Liver (tissue), 3 donors: ENCODE measurements at regions not wholly inside any gene's neighbourhood (a gene's known extent, or its start where the extent isn't known, plus 50 kb on each side); places are given as distances from the start of the nearest gene placed in this dataset.

Source experiments
- JUND ChIP-seq, 2 donors: IDR thresholded peaks; 2 replicates each; pipeline ENCODE4 v1.6.1; 2016; ENCODE audit warnings: antibody characterized with exemption in 2 of 2
- YY1 ChIP-seq: IDR thresholded peaks from 2 replicates; pipeline ENCODE4 v1.6.1; 2016; ENCODE audit warnings: antibody characterized with exemption, mild to moderate bottlenecking
- TF ChIP-seq, protein P1 (sequence below): fragments of 150-350 bp; IDR thresholded peaks from 2 replicates; pipeline ENCODE4 v1.5.1; 2017; ENCODE audit warnings: improper control_type of control experiment, low read depth, low read length; ENCODE audit not compliant: missing input control
- TF ChIP-seq, protein P2 (sequence below): IDR thresholded peaks from 2 replicates; pipeline ENCODE4 v1.6.1; 2016; ENCODE audit warnings: antibody characterized with exemption
- donor health status: healthy.
- donor health status: healthy.

DNA sequence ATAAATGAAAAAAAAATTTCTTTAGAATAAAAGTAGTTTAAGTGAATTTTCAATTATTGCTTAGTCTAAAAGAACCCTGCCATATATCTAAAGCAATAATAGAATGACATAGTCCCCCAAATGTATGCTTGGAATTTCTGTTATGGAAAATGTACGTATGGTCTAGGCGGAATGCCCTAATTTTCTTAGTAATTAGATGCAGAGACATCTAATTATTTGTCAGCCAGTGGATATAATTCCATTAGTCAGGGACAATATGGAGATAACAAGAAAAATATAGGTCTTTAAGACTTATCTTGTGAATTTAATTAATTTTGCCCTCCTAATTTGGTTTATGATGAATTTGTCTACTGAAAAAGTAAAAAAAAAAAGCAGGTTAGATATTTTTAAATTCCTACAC lies 460.9 kb upstream of the SOX11 start:
- TF ChIP-seq JUND (IDR thresholded peaks at IDR 0.05): no peak
- TF ChIP-seq, protein P1, sequence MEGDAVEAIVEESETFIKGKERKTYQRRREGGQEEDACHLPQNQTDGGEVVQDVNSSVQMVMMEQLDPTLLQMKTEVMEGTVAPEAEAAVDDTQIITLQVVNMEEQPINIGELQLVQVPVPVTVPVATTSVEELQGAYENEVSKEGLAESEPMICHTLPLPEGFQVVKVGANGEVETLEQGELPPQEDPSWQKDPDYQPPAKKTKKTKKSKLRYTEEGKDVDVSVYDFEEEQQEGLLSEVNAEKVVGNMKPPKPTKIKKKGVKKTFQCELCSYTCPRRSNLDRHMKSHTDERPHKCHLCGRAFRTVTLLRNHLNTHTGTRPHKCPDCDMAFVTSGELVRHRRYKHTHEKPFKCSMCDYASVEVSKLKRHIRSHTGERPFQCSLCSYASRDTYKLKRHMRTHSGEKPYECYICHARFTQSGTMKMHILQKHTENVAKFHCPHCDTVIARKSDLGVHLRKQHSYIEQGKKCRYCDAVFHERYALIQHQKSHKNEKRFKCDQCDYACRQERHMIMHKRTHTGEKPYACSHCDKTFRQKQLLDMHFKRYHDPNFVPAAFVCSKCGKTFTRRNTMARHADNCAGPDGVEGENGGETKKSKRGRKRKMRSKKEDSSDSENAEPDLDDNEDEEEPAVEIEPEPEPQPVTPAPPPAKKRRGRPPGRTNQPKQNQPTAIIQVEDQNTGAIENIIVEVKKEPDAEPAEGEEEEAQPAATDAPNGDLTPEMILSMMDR: no peak
- TF ChIP-seq, protein P2, sequence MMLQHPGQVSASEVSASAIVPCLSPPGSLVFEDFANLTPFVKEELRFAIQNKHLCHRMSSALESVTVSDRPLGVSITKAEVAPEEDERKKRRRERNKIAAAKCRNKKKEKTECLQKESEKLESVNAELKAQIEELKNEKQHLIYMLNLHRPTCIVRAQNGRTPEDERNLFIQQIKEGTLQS: no peak
- no peak for TF ChIP-seq YY1
